HUDEP-2 (cell line): ENCODE measurements at regions not wholly inside any gene's neighbourhood (a gene's known extent, or its start where the extent isn't known, plus 50 kb on each side); places are given as distances from the start of the nearest gene placed in this dataset.

ENCODE experiments used
- DNase-seq, 76 experiments: peaks; one replicate each; lab custom pipeline; 2025; ENCODE audit not compliant: unreplicated experiment in 76 of 76; lab: John Stamatoyannopoulos, UW

- DNase-seq, result no peak
Measured at GRCh38 chr10:10346390-10347150, 671.1 kb upstream of the CELF2 start.

DNA sequence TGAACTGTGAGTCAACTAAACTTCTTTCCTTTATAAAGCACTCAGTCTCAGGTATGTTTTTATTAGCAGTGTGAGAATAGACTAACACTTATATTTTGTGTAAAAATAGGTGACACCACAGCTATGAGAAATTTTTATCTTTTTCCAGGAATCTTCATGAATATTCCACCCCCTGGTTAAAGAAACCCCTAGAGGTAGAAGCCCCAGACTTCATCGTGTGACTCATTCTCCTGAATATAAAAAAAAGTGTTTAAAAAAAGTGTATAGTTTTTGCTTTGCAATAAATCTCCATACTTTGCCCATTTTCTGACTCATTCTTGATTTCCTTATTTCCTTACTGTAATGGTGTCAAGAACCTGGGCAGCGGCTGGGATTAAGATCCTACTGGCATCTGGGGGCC is 667.6 kb upstream of the CELF2 start:
- no peak for DNase-seq

GRCh38 chr10:10351451-10351850 is 666.2 kb upstream of the CELF2 start:
- DNase-seq, result no peak

DNA sequence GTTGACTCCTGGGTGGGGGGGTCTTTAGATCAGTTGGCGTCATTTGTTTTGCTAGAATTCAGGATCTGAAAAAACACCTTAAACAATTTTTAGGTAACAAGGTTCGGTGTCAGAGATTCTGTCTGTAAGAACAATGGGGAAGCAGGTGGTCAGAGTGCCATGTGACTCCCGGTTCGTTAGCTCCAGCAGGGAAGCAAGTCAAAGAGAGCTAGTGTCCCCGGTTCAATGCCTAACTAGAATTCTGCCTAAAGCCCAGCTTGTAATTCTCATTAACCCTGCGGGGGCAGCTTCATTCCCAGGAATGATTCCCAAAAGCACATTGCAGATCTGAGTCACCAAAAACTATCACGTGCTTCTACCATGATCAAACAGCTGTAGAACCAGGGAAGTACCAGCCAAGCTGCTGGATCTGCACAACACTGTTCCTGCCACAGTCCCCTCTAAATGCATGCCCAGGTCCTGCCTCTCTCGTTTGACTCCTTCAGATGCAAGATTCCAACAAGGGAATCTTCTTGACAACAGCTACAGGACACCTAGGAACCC is 664.3 kb upstream of the CELF2 start:
- DNase-seq, result no peak

- no peak for DNase-seq
Measured at GRCh38 chr10:10359263-10359662, 658.4 kb upstream of the CELF2 start.

- DNase-seq, result no peak
Measured at GRCh38 chr10:10361301-10361885, 656.3 kb upstream of the CELF2 start.

GRCh38 chr10:10362800-10363199 is 654.9 kb upstream of the CELF2 start:
- no peak for DNase-seq

- DNase-seq, result no peak
Measured at GRCh38 chr10:10363217-10363616, 654.5 kb upstream of the CELF2 start.

DNA sequence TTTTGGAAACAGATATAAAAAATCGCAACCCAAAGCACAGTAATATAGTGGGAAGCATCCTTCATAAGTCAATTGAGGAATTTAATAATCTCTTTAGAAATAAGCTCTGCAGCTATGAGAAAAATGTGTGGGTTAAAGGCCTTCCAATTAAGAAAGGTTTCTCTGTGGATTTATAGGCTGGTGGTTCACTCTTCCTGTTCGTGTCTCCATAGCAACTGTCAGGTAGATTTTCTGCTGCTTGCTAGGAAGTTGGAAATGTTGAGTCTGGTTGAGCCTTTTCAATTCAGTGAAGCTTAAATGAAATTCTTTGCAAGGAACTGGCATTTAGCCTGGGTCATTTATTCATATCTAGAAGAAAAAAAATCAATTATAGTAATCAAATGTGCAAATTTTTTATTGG is 652.8 kb upstream of the CELF2 start:
- DNase-seq, result no peak

DNA sequence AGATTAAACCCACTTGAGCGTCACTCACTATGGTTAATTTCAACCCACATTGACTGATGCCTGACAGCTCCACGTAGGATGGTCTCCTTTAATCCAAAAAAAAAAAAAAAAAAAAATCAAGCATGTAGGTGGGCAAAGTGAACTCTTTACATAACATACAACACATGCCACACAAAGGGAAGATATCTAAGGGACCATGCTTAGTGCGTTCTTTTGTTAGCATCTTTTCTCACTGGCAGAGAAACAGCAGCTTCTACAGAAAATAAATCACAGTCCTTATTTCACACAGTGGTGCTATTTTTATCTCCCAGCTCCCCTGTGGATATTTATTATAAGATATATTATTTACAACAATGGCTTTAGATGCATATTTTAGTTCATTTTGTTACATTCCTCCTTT is 652.0 kb upstream of the CELF2 start:
- no peak for DNase-seq

- no peak for DNase-seq
Measured at GRCh38 chr10:10366836-10367235, 650.8 kb upstream of the CELF2 start.

- DNase-seq, result no peak
Measured at GRCh38 chr10:10367264-10367663, 650.4 kb upstream of the CELF2 start.

DNA sequence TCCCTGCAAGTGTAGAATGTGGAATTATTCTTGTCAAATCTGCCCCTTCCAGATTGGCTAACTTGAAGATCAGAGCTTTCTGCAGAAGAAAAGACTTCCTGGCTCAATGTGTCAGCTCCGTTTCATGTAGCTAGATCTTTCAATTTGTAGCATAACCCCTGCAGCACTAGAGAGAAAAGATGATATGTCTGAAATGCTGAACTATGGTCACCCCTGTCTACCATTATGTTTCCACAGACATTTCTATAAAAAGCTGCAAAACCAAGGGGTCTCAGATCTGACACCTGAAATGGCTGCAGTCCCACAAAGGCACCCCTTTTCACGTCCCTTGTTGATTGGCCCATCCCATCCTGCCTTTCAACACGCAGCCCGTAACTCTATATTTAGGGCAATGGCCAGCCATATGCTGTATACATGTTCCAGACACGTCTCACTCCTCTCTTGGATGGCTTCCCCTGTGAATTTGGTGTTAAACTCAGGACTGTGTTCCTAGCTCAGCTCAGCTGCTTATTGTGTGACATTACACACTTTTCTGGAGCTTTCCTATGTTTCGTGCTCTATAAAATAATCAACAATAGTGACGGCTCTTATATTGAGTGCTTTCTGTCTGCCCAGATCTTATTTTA is 648.6 kb upstream of the CELF2 start:
- no peak for DNase-seq

GRCh38 chr10:10385831-10386230 is 631.8 kb upstream of the CELF2 start:
- DNase-seq, result no peak

DNA sequence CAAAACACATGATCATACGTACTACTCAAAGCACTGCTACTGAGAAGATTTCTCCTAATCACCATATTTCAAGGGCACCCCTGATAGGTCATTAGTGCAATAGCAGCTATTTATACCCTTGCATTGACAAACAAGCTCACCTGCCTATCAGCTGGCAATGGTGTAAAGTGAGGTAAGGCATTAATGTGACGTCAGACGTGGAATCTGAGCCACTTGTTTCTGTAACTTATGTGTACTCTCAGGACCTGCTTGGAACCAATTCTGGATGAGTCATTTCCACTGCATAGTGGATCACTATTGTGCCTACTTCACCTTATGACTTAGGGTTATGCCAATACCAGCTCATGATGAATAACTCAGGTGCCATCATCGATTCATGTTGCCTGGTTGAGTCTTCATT is 628.5 kb upstream of the CELF2 start:
- no peak for DNase-seq

DNA sequence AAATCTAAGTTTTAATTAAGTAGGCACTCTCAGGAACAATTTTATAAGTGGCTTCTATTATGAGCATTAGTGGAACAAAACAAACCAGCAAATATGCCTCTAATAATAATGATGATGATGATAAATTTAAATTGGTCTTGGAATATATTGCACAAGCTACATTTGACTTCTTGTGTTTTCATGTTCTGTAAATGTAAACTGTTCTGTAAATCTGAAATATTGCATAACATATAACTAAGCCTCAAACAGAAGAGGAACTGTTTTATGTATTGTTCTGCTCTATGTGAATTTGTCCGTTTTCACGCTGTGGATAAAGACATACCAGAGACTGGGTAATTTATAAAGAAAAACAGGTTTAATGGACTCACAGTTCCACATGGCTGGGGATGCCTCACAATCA is 625.2 kb upstream of the CELF2 start:
- DNase-seq, result no peak

GRCh38 chr10:10394933-10395658 is 622.6 kb upstream of the CELF2 start:
- no peak for DNase-seq

DNA sequence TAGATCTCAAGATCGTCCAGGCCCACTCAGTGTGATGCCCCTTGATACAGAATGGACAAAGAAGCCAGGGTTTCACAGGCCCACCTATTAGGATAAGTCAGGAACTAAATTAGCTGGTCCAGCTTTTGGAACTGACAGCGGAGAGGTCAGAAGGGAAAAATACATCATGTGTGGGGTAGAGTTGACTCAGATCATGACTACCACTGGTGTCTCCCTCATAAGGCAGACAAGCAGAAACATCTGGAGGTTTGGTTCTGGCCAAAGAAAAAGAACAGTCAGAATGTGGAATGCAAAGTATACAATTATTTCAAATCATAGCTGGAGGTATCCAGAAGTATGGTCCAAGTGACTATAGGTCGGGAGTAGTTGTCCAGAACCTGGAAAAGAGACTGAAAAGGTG is 621.1 kb upstream of the CELF2 start:
- no peak for DNase-seq

GRCh38 chr10:10397906-10398305 is 619.8 kb upstream of the CELF2 start:
- no peak for DNase-seq

GRCh38 chr10:10403762-10404161 is 613.9 kb upstream of the CELF2 start:
- DNase-seq, result no peak

- no peak for DNase-seq
Measured at GRCh38 chr10:10417671-10418070, 600.0 kb upstream of the CELF2 start.
